ENCODE measurements at regions not wholly inside any gene's neighbourhood (a gene's known extent, or its start where the extent isn't known, plus 50 kb on each side); places are given as distances from the start of the nearest gene placed in this dataset.

GRCh38 chr2:196367633-196368032 lies 196.3 kb upstream of the STK17B start:
- TF ChIP-seq CREB1 (IDR thresholded peaks at IDR 0.05; ENCODE audit: low read depth) (no peak), MAX (IDR thresholded peaks at IDR 0.05) (no peak), EGR1 (IDR thresholded peaks at IDR 0.05) (no peak), TAF1 (IDR thresholded peaks at IDR 0.05; ENCODE audit: low read depth) (no peak), EP300 (IDR thresholded peaks at IDR 0.05; ENCODE audit: borderline replicate concordance) (no peak), FOXM1 (IDR thresholded peaks at IDR 0.05; ENCODE audit: borderline replicate concordance, low read depth) (no peak)
- TF ChIP-seq, protein P1, sequence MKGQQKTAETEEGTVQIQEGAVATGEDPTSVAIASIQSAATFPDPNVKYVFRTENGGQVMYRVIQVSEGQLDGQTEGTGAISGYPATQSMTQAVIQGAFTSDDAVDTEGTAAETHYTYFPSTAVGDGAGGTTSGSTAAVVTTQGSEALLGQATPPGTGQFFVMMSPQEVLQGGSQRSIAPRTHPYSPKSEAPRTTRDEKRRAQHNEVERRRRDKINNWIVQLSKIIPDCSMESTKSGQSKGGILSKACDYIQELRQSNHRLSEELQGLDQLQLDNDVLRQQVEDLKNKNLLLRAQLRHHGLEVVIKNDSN (IDR thresholded peaks at IDR 0.05): no peak
